ENCODE measurements at regions not wholly inside any gene's neighbourhood (a gene's known extent, or its start where the extent isn't known, plus 50 kb on each side); places are given as distances from the start of the nearest gene placed in this dataset.

DNA sequence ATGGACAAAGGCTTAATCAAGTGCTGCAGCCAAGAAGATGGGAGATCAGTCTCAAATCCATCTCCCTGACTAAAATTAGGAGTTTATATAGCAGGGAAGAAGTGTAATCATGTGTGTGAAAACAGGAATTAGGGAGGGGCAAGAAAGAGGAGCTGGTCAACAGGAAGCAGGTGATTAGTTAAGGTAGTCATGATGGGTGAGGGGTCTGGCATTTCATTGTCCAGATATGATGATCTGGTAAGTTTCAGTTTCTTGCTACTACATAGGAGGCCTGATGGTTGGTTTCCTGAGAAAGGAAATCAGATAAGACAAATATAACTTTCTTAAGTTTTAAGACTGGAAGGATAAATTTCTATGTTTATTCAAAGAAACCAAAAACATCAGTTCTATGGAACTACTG is 455.6 kb upstream of the GRAMD2B start:
- H3K9me3 ChIP-seq = no peaks in the 10 kb centered on the region
- H3K36me3 Mint-ChIP-seq = no peaks in the 10 kb centered on the region
- H3K4me1 Mint-ChIP-seq = no peaks in the 10 kb centered on the region
- no peaks in the 10 kb centered on the region for H3K4me1 ChIP-seq (ENCODE audit: control insufficient read depth in 1 of 2, extremely low read depth in 1 of 2, insufficient read depth in 2 of 2, low read length in 2 of 2)
- POLR2A ChIA-PET = no interaction called here
- H3K27ac Mint-ChIP-seq = no peak overlapping the region
- H3K4me3 Mint-ChIP-seq = no peak overlapping the region
- H3K27me3 Mint-ChIP-seq = no peaks in the 10 kb centered on the region
- H3K9me3 Mint-ChIP-seq = peaks cover 0 to 3% (median 3%) of the 10 kb centered on the region in 3 donors
- H3K27me3 ChIP-seq (replicated peaks in 1 of 2; ENCODE audit: control insufficient read depth in 2 of 2, extremely low read depth in 1 of 2, insufficient read depth in 2 of 2, low read length in 1 of 2) = no peaks in the 10 kb centered on the region
- H3K36me3 ChIP-seq (ENCODE audit: control insufficient read depth in 2 of 2, extremely low read depth in 1 of 2, insufficient read depth in 1 of 2, low read length in 1 of 2) = no peaks in the 10 kb centered on the region
- H3K27ac ChIP-seq (ENCODE audit: low read length) = no peak overlapping the region
- CTCF ChIA-PET = no interaction called here
- DNase-seq (no peak), ATAC-seq (replicated peaks in 1 of 4) (no peak)
- no peak overlapping the region for H3K4me3 ChIP-seq (ENCODE audit: control insufficient read depth in 1 of 2, extremely low read depth in 1 of 2, low read length in 1 of 2)

DNA sequence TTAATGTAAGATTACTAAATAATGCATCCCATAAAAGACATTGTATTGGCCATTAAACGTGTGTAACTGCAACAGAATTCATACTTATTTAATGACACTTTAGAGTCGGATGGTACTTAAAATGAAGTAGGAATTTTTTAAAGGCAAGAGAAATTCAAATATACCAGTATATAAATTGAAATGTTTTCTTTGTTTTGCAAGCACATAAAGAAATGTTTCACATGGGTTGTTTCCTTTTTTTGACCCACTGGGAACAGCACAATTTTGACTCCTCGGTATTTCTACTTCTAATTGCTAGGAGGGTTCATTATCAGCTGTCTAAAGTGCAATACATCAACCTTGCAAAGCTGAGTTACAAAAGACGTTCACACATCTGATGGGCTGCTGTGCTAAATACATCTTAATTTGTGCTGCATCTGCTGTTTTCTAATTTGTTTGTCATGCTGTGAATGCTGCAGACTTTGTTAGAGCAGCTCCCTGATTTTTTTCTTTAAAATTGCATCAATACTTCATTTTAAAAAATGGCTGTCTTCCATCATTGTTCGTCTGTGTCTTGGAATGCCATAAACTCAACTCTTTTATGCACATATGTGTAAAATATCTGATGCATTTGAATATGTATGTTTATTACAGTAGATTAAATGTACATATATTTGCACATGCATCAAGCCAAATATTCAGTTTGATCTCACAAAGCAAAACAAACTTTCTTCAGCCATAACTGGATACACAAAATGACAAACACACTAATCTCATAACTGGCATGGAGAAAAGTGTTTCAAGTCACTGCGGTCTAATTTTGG is 454.0 kb upstream of the GRAMD2B start:
- H3K4me1 Mint-ChIP-seq = no peaks in the 10 kb centered on the region
- ATAC-seq (replicated peaks in 1 of 4) (no peak), DNase-seq (no peak)
- no peak overlapping the region for H3K4me3 Mint-ChIP-seq
- Histone ChIP-seq H3K4me3 (ENCODE audit: control insufficient read depth in 1 of 2, extremely low read depth in 1 of 2, low read length in 1 of 2) (no peak overlapping the region), H3K36me3 (ENCODE audit: control insufficient read depth in 2 of 2, extremely low read depth in 1 of 2, insufficient read depth in 1 of 2, low read length in 1 of 2) (no peaks in the 10 kb centered on the region), H3K9me3 (no peaks in the 10 kb centered on the region), H3K27ac (ENCODE audit: low read length) (no peak overlapping the region), H3K4me1 (ENCODE audit: control insufficient read depth in 1 of 2, extremely low read depth in 1 of 2, insufficient read depth in 2 of 2, low read length in 2 of 2) (no peaks in the 10 kb centered on the region), H3K27me3 (replicated peaks in 1 of 2; ENCODE audit: control insufficient read depth in 2 of 2, extremely low read depth in 1 of 2, insufficient read depth in 2 of 2, low read length in 1 of 2) (no peaks in the 10 kb centered on the region)
- CTCF ChIA-PET = no interaction called here
- H3K27me3 Mint-ChIP-seq = no peaks in the 10 kb centered on the region
- H3K9me3 Mint-ChIP-seq = peaks cover 0 to 7% (median 3%) of the 10 kb centered on the region in 3 donors
- no peak overlapping the region for H3K27ac Mint-ChIP-seq
- no peaks in the 10 kb centered on the region for H3K36me3 Mint-ChIP-seq
- 84% methylated on average over 2 of the region's 6 CpGs for WGBS (ENCODE audit: insufficient coverage)
- POLR2A ChIA-PET = no interaction called here

DNA sequence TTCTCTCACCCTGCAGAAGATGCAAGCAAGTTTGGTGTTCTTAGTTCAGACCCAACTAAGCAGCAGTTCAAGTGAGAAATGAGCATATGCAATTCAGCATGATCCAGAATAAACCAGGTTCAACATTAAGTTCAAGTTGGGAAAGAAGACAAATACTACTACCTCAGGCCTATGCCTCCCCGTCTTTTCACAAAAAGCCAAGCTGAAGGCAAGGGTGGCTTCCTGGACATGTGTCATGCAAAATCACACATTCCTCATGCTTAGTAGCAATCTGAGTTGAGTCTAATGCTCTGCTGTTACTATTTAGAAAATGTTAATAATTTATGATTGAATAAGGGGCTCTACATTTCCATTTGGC is 453.4 kb upstream of the GRAMD2B start:
- POLR2A ChIA-PET = no interaction called here
- Mint-ChIP-seq H3K27me3 (no peaks in the 10 kb centered on the region), H3K27ac (no peak overlapping the region), H3K4me3 (no peak overlapping the region), H3K4me1 (no peaks in the 10 kb centered on the region), H3K9me3 (peaks cover 3 to 10% (median 4%) of the 10 kb centered on the region in 3 donors), H3K36me3 (no peaks in the 10 kb centered on the region)
- ATAC-seq (replicated peaks in 1 of 4) = no peak
- 67% methylated on average over 1 of the region's 1 CpG for WGBS (ENCODE audit: insufficient coverage)
- Histone ChIP-seq H3K27ac (ENCODE audit: low read length) (no peak overlapping the region), H3K27me3 (replicated peaks in 1 of 2; ENCODE audit: control insufficient read depth in 2 of 2, extremely low read depth in 1 of 2, insufficient read depth in 2 of 2, low read length in 1 of 2) (no peaks in the 10 kb centered on the region), H3K4me1 (ENCODE audit: control insufficient read depth in 1 of 2, extremely low read depth in 1 of 2, insufficient read depth in 2 of 2, low read length in 2 of 2) (no peaks in the 10 kb centered on the region), H3K9me3 (no peaks in the 10 kb centered on the region), H3K4me3 (ENCODE audit: control insufficient read depth in 1 of 2, extremely low read depth in 1 of 2, low read length in 1 of 2) (no peak overlapping the region), H3K36me3 (ENCODE audit: control insufficient read depth in 2 of 2, extremely low read depth in 1 of 2, insufficient read depth in 1 of 2, low read length in 1 of 2) (no peaks in the 10 kb centered on the region)
- no peak for DNase-seq
- CTCF ChIA-PET = no interaction called here

DNA sequence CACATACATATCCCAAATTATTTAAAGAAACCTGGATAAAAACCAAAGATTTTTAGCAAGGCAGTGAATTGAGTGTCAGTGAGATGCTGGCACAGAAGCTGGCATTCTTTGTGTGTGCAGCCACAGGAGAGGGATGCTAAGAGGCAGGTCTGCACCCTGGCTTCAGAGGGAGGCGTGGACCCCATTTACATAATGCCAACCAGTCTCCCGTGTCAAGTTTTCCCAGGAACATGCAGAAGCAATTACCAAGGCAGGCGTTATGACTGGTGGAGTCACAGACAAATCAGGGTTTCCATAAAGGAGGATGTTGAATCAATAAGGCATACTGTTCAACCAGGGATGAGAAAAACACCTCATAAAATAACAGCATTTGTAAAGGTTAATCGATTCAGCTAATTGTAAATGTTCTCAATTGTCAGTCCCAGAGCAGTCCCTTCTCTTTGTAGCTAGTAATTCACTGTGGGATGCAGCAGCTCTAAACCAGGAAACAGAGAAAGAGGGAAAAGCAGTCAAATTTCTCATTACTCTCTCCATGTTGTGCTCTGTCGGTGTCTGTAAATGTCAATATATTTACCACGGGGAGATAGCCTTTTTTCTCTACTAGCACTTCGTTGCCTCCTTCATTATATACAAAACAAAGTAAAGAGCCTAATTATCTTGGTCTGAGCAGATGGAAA is 452.4 kb upstream of the GRAMD2B start:
- Mint-ChIP-seq H3K4me3 (no peak overlapping the region), H3K27me3 (no peaks in the 10 kb centered on the region), H3K36me3 (no peaks in the 10 kb centered on the region), H3K27ac (no peak overlapping the region), H3K4me1 (no peaks in the 10 kb centered on the region), H3K9me3 (peaks cover 3 to 10% (median 5%) of the 10 kb centered on the region in 3 donors)
- no peaks in the 10 kb centered on the region for H3K4me1 ChIP-seq (ENCODE audit: control insufficient read depth in 1 of 2, extremely low read depth in 1 of 2, insufficient read depth in 2 of 2, low read length in 2 of 2)
- ChIA-PET POLR2A (no interaction called here), CTCF (no interaction called here)
- no peaks in the 10 kb centered on the region for H3K27me3 ChIP-seq (replicated peaks in 1 of 2; ENCODE audit: control insufficient read depth in 2 of 2, extremely low read depth in 1 of 2, insufficient read depth in 2 of 2, low read length in 1 of 2)
- H3K4me3 ChIP-seq (ENCODE audit: control insufficient read depth in 1 of 2, extremely low read depth in 1 of 2, low read length in 1 of 2) = no peak overlapping the region
- no peak for DNase-seq
- H3K9me3 ChIP-seq = no peaks in the 10 kb centered on the region
- no peak for ATAC-seq (replicated peaks in 1 of 4)
- no CpG with 5 or more reads among the region's 7 CpGs for WGBS (ENCODE audit: insufficient coverage)
- no peak overlapping the region for H3K27ac ChIP-seq (ENCODE audit: low read length)
- H3K36me3 ChIP-seq (ENCODE audit: control insufficient read depth in 2 of 2, extremely low read depth in 1 of 2, insufficient read depth in 1 of 2, low read length in 1 of 2) = no peaks in the 10 kb centered on the region

DNA sequence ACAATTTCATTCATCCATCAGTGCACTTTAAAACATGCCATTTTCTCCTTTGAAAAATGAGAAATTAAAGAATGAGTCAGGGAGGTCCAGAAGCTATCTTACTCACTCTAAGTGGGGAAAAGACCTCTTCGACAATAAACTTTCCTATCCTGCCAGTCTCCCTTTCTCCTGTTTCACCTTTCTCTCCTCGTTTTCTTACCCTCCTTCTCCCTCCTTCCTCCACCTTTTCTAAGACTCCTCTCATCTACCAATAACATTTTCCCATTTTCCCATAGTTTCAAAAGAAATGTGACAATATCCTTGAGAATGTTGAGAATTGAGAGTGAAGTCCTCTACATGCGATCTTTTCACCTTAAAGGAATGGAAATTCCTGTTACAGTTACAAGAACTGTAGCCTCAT is 450.5 kb upstream of the GRAMD2B start:
- Histone ChIP-seq H3K27ac (ENCODE audit: low read length) (no peak overlapping the region), H3K9me3 (no peaks in the 10 kb centered on the region), H3K27me3 (replicated peaks in 1 of 2; ENCODE audit: control insufficient read depth in 2 of 2, extremely low read depth in 1 of 2, insufficient read depth in 2 of 2, low read length in 1 of 2) (no peaks in the 10 kb centered on the region), H3K4me1 (ENCODE audit: control insufficient read depth in 1 of 2, extremely low read depth in 1 of 2, insufficient read depth in 2 of 2, low read length in 2 of 2) (no peaks in the 10 kb centered on the region), H3K4me3 (ENCODE audit: control insufficient read depth in 1 of 2, extremely low read depth in 1 of 2, low read length in 1 of 2) (no peak overlapping the region), H3K36me3 (ENCODE audit: control insufficient read depth in 2 of 2, extremely low read depth in 1 of 2, insufficient read depth in 1 of 2, low read length in 1 of 2) (no peaks in the 10 kb centered on the region)
- H3K27me3 Mint-ChIP-seq = no peaks in the 10 kb centered on the region
- H3K4me3 Mint-ChIP-seq = no peak overlapping the region
- POLR2A ChIA-PET = no interaction called here
- H3K9me3 Mint-ChIP-seq = peaks cover 3 to 10% (median 9%) of the 10 kb centered on the region in 3 donors
- no peak for ATAC-seq (replicated peaks in 1 of 4)
- DNase-seq = no peak
- WGBS (ENCODE audit: insufficient coverage) = 72% methylated on average over 2 of the region's 3 CpGs
- no peak overlapping the region for H3K27ac Mint-ChIP-seq
- H3K4me1 Mint-ChIP-seq = no peaks in the 10 kb centered on the region
- no peaks in the 10 kb centered on the region for H3K36me3 Mint-ChIP-seq
- CTCF ChIA-PET = no interaction called here

DNA sequence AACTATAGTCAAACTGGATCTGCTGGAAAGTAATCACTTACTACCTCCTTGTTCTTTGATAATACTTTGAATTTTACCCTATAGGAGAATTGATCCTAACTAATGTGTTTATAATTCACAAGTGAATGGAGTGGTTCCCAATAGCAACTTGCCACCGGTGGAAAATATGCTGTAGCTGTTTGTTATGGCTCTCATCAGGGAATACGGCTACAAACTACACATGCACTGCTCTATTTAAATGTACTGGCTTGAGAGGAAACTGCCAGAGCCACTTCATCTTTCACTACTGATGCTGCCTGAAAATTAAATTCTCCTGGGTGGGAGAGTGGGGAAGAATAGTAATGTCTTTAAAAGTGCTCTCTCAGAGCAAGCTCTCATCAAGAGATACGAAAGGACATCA is 448.5 kb upstream of the GRAMD2B start:
- Histone ChIP-seq H3K4me1 (ENCODE audit: control insufficient read depth in 1 of 2, extremely low read depth in 1 of 2, insufficient read depth in 2 of 2, low read length in 2 of 2) (no peaks in the 10 kb centered on the region), H3K27ac (ENCODE audit: low read length) (no peak overlapping the region), H3K4me3 (ENCODE audit: control insufficient read depth in 1 of 2, extremely low read depth in 1 of 2, low read length in 1 of 2) (no peak overlapping the region), H3K27me3 (replicated peaks in 1 of 2; ENCODE audit: control insufficient read depth in 2 of 2, extremely low read depth in 1 of 2, insufficient read depth in 2 of 2, low read length in 1 of 2) (no peaks in the 10 kb centered on the region), H3K36me3 (ENCODE audit: control insufficient read depth in 2 of 2, extremely low read depth in 1 of 2, insufficient read depth in 1 of 2, low read length in 1 of 2) (no peaks in the 10 kb centered on the region), H3K9me3 (no peaks in the 10 kb centered on the region)
- DNase-seq (no peak), ATAC-seq (replicated peaks in 1 of 4) (no peak)
- no peak overlapping the region for H3K27ac Mint-ChIP-seq
- peaks cover 4 to 9% (median 7%) of the 10 kb centered on the region in 3 donors for H3K9me3 Mint-ChIP-seq
- no CpG with 5 or more reads among the region's 3 CpGs for WGBS (ENCODE audit: insufficient coverage)
- H3K27me3 Mint-ChIP-seq = no peaks in the 10 kb centered on the region
- H3K4me1 Mint-ChIP-seq = no peaks in the 10 kb centered on the region
- H3K36me3 Mint-ChIP-seq = no peaks in the 10 kb centered on the region
- ChIA-PET CTCF (no interaction called here), POLR2A (no interaction called here)
- no peak overlapping the region for H3K4me3 Mint-ChIP-seq

Data from T-cell (primary cell).